K562 (cell line): ENCODE measurements at regions not wholly inside any gene's neighbourhood (a gene's known extent, or its start where the extent isn't known, plus 50 kb on each side); places are given as distances from the start of the nearest gene placed in this dataset.

Source experiments
- ATAC-seq: fragments of 200-7000 bp; cut with Tn5 transposase; 3 replicates; pipeline ENCODE4 v1.9.1; 2020; ENCODE audit warnings: moderate library complexity
- BruUV-seq: library from RNA; stranded (reverse); fragments of 400-500 nt; replicated peaks from 2 replicates; lab custom pipeline; 2021; lab: Mats Ljungman, UMichigan
- CTCF ChIA-PET: fragments of 300-600 bp; formaldehyde crosslinking; extraction: SDS; loops from one replicate; lab custom pipeline; 2021; ENCODE audit warnings: low intra/inter-chr PET ratio; lab: Yijun Ruan, JAX
- POLR2A ChIA-PET: fragments of 300-600, 350-650 bp; sonication (Branson Sonifier 250); formaldehyde crosslinking; extraction: SDS; loops from one replicate; lab custom pipeline; 2021; ENCODE audit warnings: antibody characterized with exemption, inconsistent platforms; lab: Yijun Ruan, JAX
- DNase-seq, 4 experiments: peaks; one replicate each; pipeline versions ENCODE4 v3.0.0 to v3.0.0-alpha.2; 2011 to 2018; ENCODE audit warnings: low spot score in 3 of 4, mixed read lengths in 3 of 4; ENCODE audit errors: extremely low read depth in 1 of 4
- FAIRE-seq: peaks from 2 replicates; lab custom pipeline; 2011; peaks lifted over from hg19 to GRCh38; lab: Jason Lieb, UNC
- H2AFZ ChIP-seq: 2 replicates; pipeline ENCODE4 v1.6.0; 2011; ENCODE audit warnings: low read depth, low read length, control low read depth, inconsistent platforms
- H3K27ac ChIP-seq: fragments of 200-600 bp; 3 replicates; pipeline ENCODE4 v1.8.0; 2011; ENCODE audit warnings: low read depth, mild to moderate bottlenecking, control low read depth, inconsistent platforms, low read length, moderate library complexity, mixed read lengths; ENCODE audit errors: extremely low read depth
- H3K27me3 ChIP-seq, 2 experiments: fragments of 300-600 bp in 1 of 2; 2 replicates in 1 of 2; 3 replicates in 1 of 2; pipeline versions ENCODE4 v1.6.0 to v1.8.0; 2011; ENCODE audit warnings: inconsistent platforms in 2 of 2, low read length in 2 of 2, mild to moderate bottlenecking in 1 of 2, mixed read lengths in 1 of 2, moderate library complexity in 1 of 2; ENCODE audit not compliant: control insufficient read depth in 2 of 2, insufficient read depth in 2 of 2
- H3K36me3 ChIP-seq: fragments of 300-600 bp; 3 replicates; pipeline ENCODE4 v1.8.0; 2011; ENCODE audit warnings: mild to moderate bottlenecking, low read length, inconsistent platforms; ENCODE audit not compliant: control insufficient read depth, insufficient read depth
- H3K4me1 ChIP-seq, 2 experiments: fragments of 200-600 bp in 1 of 2; replicated peaks in 1 of 2; 2 replicates in 1 of 2; 3 replicates in 1 of 2; pipeline versions ENCODE4 v1.5.1 to v1.8.0; 2011; ENCODE audit warnings: inconsistent platforms in 2 of 2, low read length in 2 of 2, mild to moderate bottlenecking in 1 of 2, mixed read lengths in 1 of 2, moderate library complexity in 1 of 2; ENCODE audit not compliant: control insufficient read depth in 2 of 2, insufficient read depth in 2 of 2
- H3K4me2 ChIP-seq: 2 replicates; pipeline ENCODE4 v1.6.1; 2011; ENCODE audit warnings: low read length, control low read depth, inconsistent platforms, mixed read lengths; ENCODE audit not compliant: insufficient read depth
- H3K4me3 ChIP-seq: fragments of 200-600 bp; sonication (generic), shearing (Covaris generic); 2 replicates; pipeline ENCODE4 v1.5.1; 2016; ENCODE audit warnings: control low read depth, inconsistent platforms
- H3K79me2 ChIP-seq: fragments of 200-600 bp; 3 replicates; pipeline ENCODE4 v1.8.0; 2011; ENCODE audit warnings: low read length, inconsistent platforms; ENCODE audit not compliant: control insufficient read depth, insufficient read depth
- H3K9ac ChIP-seq, 2 experiments: 2 replicates each; pipeline versions ENCODE4 v1.6.0 to v1.6.1; 2011; ENCODE audit warnings: low read depth in 2 of 2, low read length in 2 of 2, control low read depth in 1 of 2, inconsistent platforms in 1 of 2, mild to moderate bottlenecking in 1 of 2, mixed read lengths in 1 of 2; ENCODE audit not compliant: insufficient read depth in 1 of 2
- H3K9me1 ChIP-seq: one replicate; pipeline ENCODE4 v1.6.0; 2011; ENCODE audit warnings: inconsistent platforms, mild to moderate bottlenecking, low read length, moderate library complexity; ENCODE audit not compliant: control insufficient read depth, insufficient read depth
- H3K9me3 ChIP-seq: replicated peaks from 2 replicates; pipeline ENCODE4 v1.5.1; 2011; ENCODE audit warnings: low read depth, low read length, inconsistent platforms; ENCODE audit not compliant: control insufficient read depth, insufficient read depth
- H4K20me1 ChIP-seq: replicated peaks from 2 replicates; pipeline ENCODE4 v1.6.1; 2011; ENCODE audit warnings: low read length, inconsistent platforms, mixed read lengths; ENCODE audit not compliant: control insufficient read depth, insufficient read depth
- BCOR ChIP-seq: fragments of 450-650 bp; IDR thresholded peaks from 2 replicates; pipeline ENCODE4 v1.6.1; 2016
- BRD4 ChIP-seq: fragments of 200-600 bp; sonication (generic); IDR thresholded peaks from 2 replicates; pipeline ENCODE4 v1.6.1; 2017; ENCODE audit warnings: inconsistent platforms
- CAMTA2 ChIP-seq: fragments of 250-450 bp; sonication (Bioruptor Pico); conservative IDR thresholded peaks from 2 replicates; pipeline ENCODE4 v1.5.1; 2022
- ETV5 ChIP-seq: sonication (generic); formaldehyde crosslinking; IDR thresholded peaks from 2 replicates; pipeline ENCODE4 v1.4.0; 2020; ENCODE audit warnings: low read depth, mild to moderate bottlenecking, missing genetic modification reagents
- MCM3 ChIP-seq: fragments of 450-650 bp; IDR thresholded peaks from 2 replicates; pipeline ENCODE4 v1.6.1; 2016
- MED1 ChIP-seq: sonication (generic); formaldehyde crosslinking; IDR thresholded peaks from 2 replicates; pipeline ENCODE4 v1.8.1; 2023; ENCODE audit warnings: missing genetic modification reagents, borderline replicate concordance
- MEF2A ChIP-seq: IDR thresholded peaks from 2 replicates; pipeline ENCODE4 v1.6.1; 2011; ENCODE audit warnings: low read depth, mild to moderate bottlenecking, low read length, moderate library complexity; ENCODE audit not compliant: control insufficient read depth
- MTF1 ChIP-seq: fragments of 250-450 bp; sonication (Bioruptor Pico); IDR thresholded peaks from 2 replicates; pipeline ENCODE4 v1.9.0; 2021; ENCODE audit warnings: moderate library complexity, mild to moderate bottlenecking, inconsistent platforms, borderline replicate concordance
- SPI1 ChIP-seq: IDR thresholded peaks from 2 replicates; pipeline ENCODE4 v1.6.1; 2011; ENCODE audit warnings: low read depth, low read length, control low read depth, borderline replicate concordance
- U2AF1 ChIP-seq: fragments of 200-400 bp; formaldehyde crosslinking; optimal IDR thresholded peaks from 2 replicates; pipeline ENCODE3; 2017; ENCODE audit warnings: mild to moderate bottlenecking, low read depth, low read length, moderate library complexity
- ZNF133 ChIP-seq: fragments of 250-450 bp; sonication (Bioruptor Pico); IDR thresholded peaks from 2 replicates; pipeline ENCODE4 v1.4.0; 2020; ENCODE audit warnings: mild to moderate bottlenecking
- ZNF324 ChIP-seq: fragments of 250-450 bp; sonication (Bioruptor Pico); IDR thresholded peaks from 2 replicates; pipeline ENCODE4 v1.4.0; 2020; ENCODE audit warnings: mild to moderate bottlenecking
- WGBS: fragments of 100-300 bp; shearing (Covaris generic); methylation state at CpG from one replicate; pipeline ENCODE4 v1.1.6; 2016; ENCODE audit warnings: low coverage, mixed read lengths; ENCODE audit not compliant: insufficient coverage; ENCODE audit errors: missing lambda C conversion rate; 5-methylcytosine and 5-hydroxymethylcytosine counted together
- in situ Hi-C: fragments of 300-500 bp; cut with MboI; formaldehyde crosslinking; loops from 4 replicates; pipeline ENCODE4 v1.15.0; 2018; ENCODE audit warnings: inconsistent platforms, mixed read lengths
- intact Hi-C: fragments of 100-400 bp; cut with micrococcal nuclease; formaldehyde crosslinking; loops from 2 replicates; pipeline ENCODE4 v1.14.2; 2022

GRCh38 chrX:44747317-44747716 is 96.5 kb upstream of the DUSP21 start:
- H3K4me3 ChIP-seq = no peak overlapping the region
- H3K9me1 ChIP-seq = no peaks in the 10 kb centered on the region
- H3K36me3 ChIP-seq = no peaks in the 10 kb centered on the region
- H3K9ac ChIP-seq = no peak overlapping the region
- ChIA-PET POLR2A (no interaction called here), CTCF (no interaction called here)
- no peak overlapping the region for H3K27ac ChIP-seq
- H3K9me3 ChIP-seq = no peaks in the 10 kb centered on the region
- no TSS peak for BruUV-seq
- TF ChIP-seq U2AF1 (no peak), CAMTA2 (no peak), MCM3 (no peak), SPI1 (peak; percentile 83), MEF2A (no peak), ZNF324 (CRISPR knock-in tag) (no peak), ETV5 (no peak), MTF1 (CRISPR knock-in tag) (no peak), BCOR (no peak)
- ATAC-seq = no peak
- intact Hi-C loops = no loop called here
- no peaks in the 10 kb centered on the region for H4K20me1 ChIP-seq
- no peak for FAIRE-seq
- H3K4me2 ChIP-seq = no peak overlapping the region
- WGBS = 8% methylated on average over 2 of the region's 2 CpGs
- H2AFZ ChIP-seq = no peak overlapping the region
- in situ Hi-C loops = no loop called here
- no peaks in the 10 kb centered on the region; a peak in 2 of 5 replicates for H3K4me1 ChIP-seq
- DNase-seq = no peak
- H3K27me3 ChIP-seq = no peaks in the 10 kb centered on the region
- H3K79me2 ChIP-seq = no peaks in the 10 kb centered on the region

GRCh38 chrX:44744799-44745198 is 99.0 kb upstream of the DUSP21 start:
- H3K4me2 ChIP-seq = no peak overlapping the region
- intact Hi-C loops = no loop called here
- no peaks in the 10 kb centered on the region for H4K20me1 ChIP-seq
- POLR2A ChIA-PET = interaction anchor here (1.5 kb wide), 1 partner anchor 11 kb away, joined by 3 read pairs; no protein-coding TSS in a partner anchor
- FAIRE-seq = no peak
- H3K79me2 ChIP-seq = no peaks in the 10 kb centered on the region
- ATAC-seq = no peak
- no peaks in the 10 kb centered on the region for H3K36me3 ChIP-seq
- TF ChIP-seq CAMTA2 (no peak), MED1 (CRISPR knock-in tag) (no peak), ZNF133 (CRISPR knock-in tag) (no peak), BRD4 (no peak)
- H3K9me1 ChIP-seq = no peaks in the 10 kb centered on the region
- WGBS = 14% methylated on average over 3 of the region's 3 CpGs
- H3K27ac ChIP-seq = no peak overlapping the region
- in situ Hi-C loops = no loop called here
- no peak for DNase-seq
- CTCF ChIA-PET = no interaction called here
- no peak overlapping the region for H2AFZ ChIP-seq
- H3K27me3 ChIP-seq = no peaks in the 10 kb centered on the region
- no TSS peak for BruUV-seq
- H3K9ac ChIP-seq = no peak overlapping the region
- no peak overlapping the region for H3K4me3 ChIP-seq
- H3K9me3 ChIP-seq = no peaks in the 10 kb centered on the region
- H3K4me1 ChIP-seq = no peaks in the 10 kb centered on the region; a peak in 3 of 5 replicates
